Large intestine (tissue), 3 donors: ENCODE measurements at regions not wholly inside any gene's neighbourhood (a gene's known extent, or its start where the extent isn't known, plus 50 kb on each side); places are given as distances from the start of the nearest gene placed in this dataset.

Experiments
- DNase-seq, 2 donors: peaks; one replicate each; pipeline versions ENCODE4 v3.0.0 to v3.0.0-alpha.2; 2013
- H3K27ac ChIP-seq: one replicate; pipeline ENCODE4 v1.5.1; 2013; ENCODE audit warnings: low read length
- H3K27me3 ChIP-seq: 2 replicates; pipeline ENCODE4 v1.6.1; 2013; ENCODE audit warnings: low read length; ENCODE audit not compliant: control insufficient read depth, insufficient read depth
- H3K36me3 ChIP-seq: 2 replicates; pipeline ENCODE4 v1.6.1; 2013; ENCODE audit warnings: low read length; ENCODE audit not compliant: control insufficient read depth, insufficient read depth
- H3K4me1 ChIP-seq: one replicate; pipeline ENCODE4 v1.6.1; 2013; ENCODE audit warnings: low read length; ENCODE audit not compliant: control insufficient read depth, insufficient read depth
- H3K4me3 ChIP-seq: one replicate; pipeline ENCODE4 v1.5.1; 2013; ENCODE audit warnings: low read length
- H3K9me3 ChIP-seq: one replicate; pipeline ENCODE4 v1.6.1; 2013; ENCODE audit warnings: mild to moderate bottlenecking, low read depth, low read length, moderate library complexity; ENCODE audit not compliant: control insufficient read depth
- WGBS: methylation state at CpG from one replicate; pipeline ENCODE4 v1.1.5; 2013; ENCODE audit warnings: low lambda C conversion rate; ENCODE audit not compliant: insufficient coverage; 5-methylcytosine and 5-hydroxymethylcytosine counted together

- peak; percentile 17 to 74 for DNase-seq
- Histone ChIP-seq H3K27ac (no peak overlapping the region), H3K9me3 (no peaks in the 10 kb centered on the region), H3K27me3 (no peaks in the 10 kb centered on the region), H3K36me3 (no peaks in the 10 kb centered on the region), H3K4me3 (no peak overlapping the region), H3K4me1 (no peaks in the 10 kb centered on the region)
These were observed 123.3 kb upstream of the BTG1 start for GRCh38 chr12:92268946-92269345.

GRCh38 chr12:92261692-92262091 lies 116.0 kb upstream of the BTG1 start:
- H3K4me1 ChIP-seq = no peaks in the 10 kb centered on the region
- no peaks in the 10 kb centered on the region for H3K36me3 ChIP-seq
- no CpG with 5 or more reads among the region's 2 CpGs for WGBS
- H3K9me3 ChIP-seq = no peaks in the 10 kb centered on the region
- no peaks in the 10 kb centered on the region for H3K27me3 ChIP-seq
- no peak overlapping the region for H3K4me3 ChIP-seq
- no peak overlapping the region for H3K27ac ChIP-seq
- DNase-seq = no peak

GRCh38 chr12:92261071-92261470 lies 115.4 kb upstream of the BTG1 start:
- Histone ChIP-seq H3K27me3 (no peaks in the 10 kb centered on the region), H3K4me1 (no peaks in the 10 kb centered on the region), H3K4me3 (no peak overlapping the region), H3K36me3 (no peaks in the 10 kb centered on the region), H3K27ac (no peak overlapping the region), H3K9me3 (no peaks in the 10 kb centered on the region)
- no CpG with 5 or more reads among the region's 3 CpGs for WGBS
- no peak for DNase-seq

- WGBS = no CpG with 5 or more reads among the region's 2 CpGs
- Histone ChIP-seq H3K27me3 (no peaks in the 10 kb centered on the region), H3K36me3 (no peaks in the 10 kb centered on the region), H3K27ac (no peak overlapping the region), H3K4me1 (no peaks in the 10 kb centered on the region), H3K9me3 (no peaks in the 10 kb centered on the region), H3K4me3 (no peak overlapping the region)
- DNase-seq = no peak
These were observed 114.1 kb upstream of the BTG1 start for GRCh38 chr12:92259696-92260251.

- Histone ChIP-seq H3K4me3 (no peak overlapping the region), H3K27ac (no peak overlapping the region), H3K4me1 (no peaks in the 10 kb centered on the region), H3K9me3 (no peaks in the 10 kb centered on the region), H3K27me3 (no peaks in the 10 kb centered on the region), H3K36me3 (no peaks in the 10 kb centered on the region)
- WGBS = 80% methylated on average over 1 of the region's 1 CpG
- no peak for DNase-seq
These were observed 113.6 kb upstream of the BTG1 start for GRCh38 chr12:92259291-92259690.

- Histone ChIP-seq H3K9me3 (no peaks in the 10 kb centered on the region), H3K27me3 (no peaks in the 10 kb centered on the region), H3K4me1 (no peaks in the 10 kb centered on the region), H3K27ac (no peak overlapping the region), H3K4me3 (no peak overlapping the region), H3K36me3 (no peaks in the 10 kb centered on the region)
- DNase-seq = no peak
These were observed 111.6 kb upstream of the BTG1 start for GRCh38 chr12:92257261-92257660.

- no peaks in the 10 kb centered on the region for H3K4me1 ChIP-seq
- no peaks in the 10 kb centered on the region for H3K9me3 ChIP-seq
- no peak overlapping the region for H3K4me3 ChIP-seq
- H3K36me3 ChIP-seq = no peaks in the 10 kb centered on the region
- no peaks in the 10 kb centered on the region for H3K27me3 ChIP-seq
- no peak overlapping the region for H3K27ac ChIP-seq
- no peak for DNase-seq
These were observed 110.1 kb upstream of the BTG1 start for GRCh38 chr12:92255741-92256140.

GRCh38 chr12:92253301-92253700 lies 107.7 kb upstream of the BTG1 start:
- no peak for DNase-seq
- H3K27me3 ChIP-seq = no peaks in the 10 kb centered on the region
- H3K4me3 ChIP-seq = no peak overlapping the region
- no peak overlapping the region for H3K27ac ChIP-seq
- no peaks in the 10 kb centered on the region for H3K9me3 ChIP-seq
- no peaks in the 10 kb centered on the region for H3K36me3 ChIP-seq
- H3K4me1 ChIP-seq = no peaks in the 10 kb centered on the region

GRCh38 chr12:92248977-92249376 lies 103.3 kb upstream of the BTG1 start:
- H3K9me3 ChIP-seq = no peaks in the 10 kb centered on the region
- no peak for DNase-seq
- no peaks in the 10 kb centered on the region for H3K36me3 ChIP-seq
- H3K27ac ChIP-seq = no peak overlapping the region
- WGBS = no CpG with 5 or more reads among the region's 2 CpGs
- no peak overlapping the region for H3K4me3 ChIP-seq
- no peaks in the 10 kb centered on the region for H3K4me1 ChIP-seq
- no peaks in the 10 kb centered on the region for H3K27me3 ChIP-seq

- Histone ChIP-seq H3K4me3 (no peak overlapping the region), H3K27me3 (no peaks in the 10 kb centered on the region), H3K27ac (no peak overlapping the region), H3K36me3 (no peaks in the 10 kb centered on the region), H3K9me3 (no peaks in the 10 kb centered on the region), H3K4me1 (no peaks in the 10 kb centered on the region)
- WGBS = 43% methylated on average over 1 of the region's 3 CpGs
- DNase-seq = peak in 1 of 2 donors; percentile 26
These were observed 98.4 kb upstream of the BTG1 start for GRCh38 chr12:92244036-92244435.

GRCh38 chr12:92242907-92243306 lies 97.3 kb upstream of the BTG1 start:
- no peaks in the 10 kb centered on the region for H3K9me3 ChIP-seq
- DNase-seq = no peak
- H3K36me3 ChIP-seq = no peaks in the 10 kb centered on the region
- no peaks in the 10 kb centered on the region for H3K27me3 ChIP-seq
- H3K4me1 ChIP-seq = no peaks in the 10 kb centered on the region
- WGBS = no CpG with 5 or more reads among the region's 3 CpGs
- H3K27ac ChIP-seq = no peak overlapping the region
- H3K4me3 ChIP-seq = no peak overlapping the region
